ENCODE measurements at regions not wholly inside any gene's neighbourhood (a gene's known extent, or its start where the extent isn't known, plus 50 kb on each side); places are given as distances from the start of the nearest gene placed in this dataset.

DNA sequence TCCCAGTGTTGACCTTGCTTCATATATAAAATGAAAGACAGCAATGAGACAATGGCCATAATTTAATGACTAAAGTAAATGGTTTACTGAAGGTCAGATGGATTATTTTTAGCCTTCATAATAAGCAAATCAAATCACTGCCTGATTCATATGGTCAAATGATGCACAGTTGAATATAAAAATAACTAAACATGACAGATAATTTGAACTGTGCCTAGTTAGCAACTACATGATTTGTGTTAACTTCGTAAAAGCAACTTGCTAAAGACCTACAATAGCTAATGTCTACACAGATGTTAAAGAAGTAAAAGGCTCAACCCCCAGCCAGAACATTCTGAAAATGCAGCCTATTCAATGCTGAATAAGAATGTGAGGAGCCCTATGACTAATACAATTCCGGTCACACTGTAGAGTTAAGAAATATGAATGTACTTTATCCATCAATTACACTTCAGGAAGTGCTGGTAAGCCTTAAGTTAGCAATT is 590.8 kb upstream of the CDH2 start:
- TF ChIP-seq EZH2phosphoT487 (IDR thresholded peaks at IDR 0.05; ENCODE audit: borderline replicate concordance): no peak
- TF ChIP-seq, protein P1, sequence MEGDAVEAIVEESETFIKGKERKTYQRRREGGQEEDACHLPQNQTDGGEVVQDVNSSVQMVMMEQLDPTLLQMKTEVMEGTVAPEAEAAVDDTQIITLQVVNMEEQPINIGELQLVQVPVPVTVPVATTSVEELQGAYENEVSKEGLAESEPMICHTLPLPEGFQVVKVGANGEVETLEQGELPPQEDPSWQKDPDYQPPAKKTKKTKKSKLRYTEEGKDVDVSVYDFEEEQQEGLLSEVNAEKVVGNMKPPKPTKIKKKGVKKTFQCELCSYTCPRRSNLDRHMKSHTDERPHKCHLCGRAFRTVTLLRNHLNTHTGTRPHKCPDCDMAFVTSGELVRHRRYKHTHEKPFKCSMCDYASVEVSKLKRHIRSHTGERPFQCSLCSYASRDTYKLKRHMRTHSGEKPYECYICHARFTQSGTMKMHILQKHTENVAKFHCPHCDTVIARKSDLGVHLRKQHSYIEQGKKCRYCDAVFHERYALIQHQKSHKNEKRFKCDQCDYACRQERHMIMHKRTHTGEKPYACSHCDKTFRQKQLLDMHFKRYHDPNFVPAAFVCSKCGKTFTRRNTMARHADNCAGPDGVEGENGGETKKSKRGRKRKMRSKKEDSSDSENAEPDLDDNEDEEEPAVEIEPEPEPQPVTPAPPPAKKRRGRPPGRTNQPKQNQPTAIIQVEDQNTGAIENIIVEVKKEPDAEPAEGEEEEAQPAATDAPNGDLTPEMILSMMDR (conservative IDR thresholded peaks at IDR 0.05; ENCODE audit: low read length): no peak
